IPS-NIHi11 (cell line): ENCODE measurements at regions not wholly inside any gene's neighbourhood (a gene's known extent, or its start where the extent isn't known, plus 50 kb on each side); places are given as distances from the start of the nearest gene placed in this dataset.
A peak's percentile ranks its signal among the peaks of the same experiment; 100 is the strongest.
"Not testable (repeated sequence)": the region's sequence is repeated elsewhere in the genome, so short reads cannot be mapped to it uniquely, and the experiment has no call there.

Experiments
- DNase-seq: peaks from one replicate; pipeline ENCODE4 v3.0.0; 2012; ENCODE audit warnings: mixed read lengths, low spot score

- DNase-seq, result no peak
Observed at GRCh38 chr6:53446151-53446550, 97.4 kb upstream of the ELOVL5 start.

- DNase-seq, result no peak
Observed at GRCh38 chr6:53441761-53442160, 93.0 kb upstream of the ELOVL5 start.

- no peak for DNase-seq
Observed at GRCh38 chr6:53441035-53441493, 92.3 kb upstream of the ELOVL5 start.

GRCh38 chr6:53440336-53440945, 91.7 kb upstream of the ELOVL5 start:
- DNase-seq, result no peak

GRCh38 chr6:53439556-53439955, 90.8 kb upstream of the ELOVL5 start:
- DNase-seq, result no peak

GRCh38 chr6:53437557-53438202, 88.9 kb upstream of the ELOVL5 start:
- peak; percentile 61 for DNase-seq

GRCh38 chr6:53436526-53437303, 88.0 kb upstream of the ELOVL5 start:
- DNase-seq, result no peak

GRCh38 chr6:53433951-53434285, 85.2 kb upstream of the ELOVL5 start:
- DNase-seq, result no peak

GRCh38 chr6:53433261-53433950, 84.7 kb upstream of the ELOVL5 start:
- DNase-seq, result no peak

GRCh38 chr6:53432318-53433161, 83.8 kb upstream of the ELOVL5 start:
- no peak for DNase-seq

- DNase-seq, result no peak
Observed at GRCh38 chr6:53431704-53432103, 83.0 kb upstream of the ELOVL5 start.

- DNase-seq, result no peak
Observed at GRCh38 chr6:53429401-53429800, 80.7 kb upstream of the ELOVL5 start.

GRCh38 chr6:53428886-53429285, 80.1 kb upstream of the ELOVL5 start:
- no peak for DNase-seq

- no peak for DNase-seq
Observed at GRCh38 chr6:53426667-53427270, 78.0 kb upstream of the ELOVL5 start.

GRCh38 chr6:53426117-53426516, 77.4 kb upstream of the ELOVL5 start:
- DNase-seq, result no peak

- no peak for DNase-seq
Observed at GRCh38 chr6:53424976-53425718, 76.4 kb upstream of the ELOVL5 start.

- DNase-seq, result no peak
Observed at GRCh38 chr6:53424300-53424699, 75.5 kb upstream of the ELOVL5 start.

- not testable (repeated sequence) for DNase-seq
Observed at GRCh38 chr6:53423560-53423959, 74.8 kb upstream of the ELOVL5 start.

- no peak for DNase-seq
Observed at GRCh38 chr6:53419026-53419425, 70.3 kb upstream of the ELOVL5 start.

- no peak for DNase-seq
Observed at GRCh38 chr6:53418288-53418687, 69.5 kb upstream of the ELOVL5 start.

- DNase-seq, result no peak
Observed at GRCh38 chr6:53417141-53417540, 68.4 kb upstream of the ELOVL5 start.
